ENCODE measurements at regions not wholly inside any gene's neighbourhood (a gene's known extent, or its start where the extent isn't known, plus 50 kb on each side); places are given as distances from the start of the nearest gene placed in this dataset.
A peak's percentile ranks its signal among the peaks of the same experiment; 100 is the strongest.
"Not testable (repeated sequence)": the region's sequence is repeated elsewhere in the genome, so short reads cannot be mapped to it uniquely, and the experiment has no call there.

DNA sequence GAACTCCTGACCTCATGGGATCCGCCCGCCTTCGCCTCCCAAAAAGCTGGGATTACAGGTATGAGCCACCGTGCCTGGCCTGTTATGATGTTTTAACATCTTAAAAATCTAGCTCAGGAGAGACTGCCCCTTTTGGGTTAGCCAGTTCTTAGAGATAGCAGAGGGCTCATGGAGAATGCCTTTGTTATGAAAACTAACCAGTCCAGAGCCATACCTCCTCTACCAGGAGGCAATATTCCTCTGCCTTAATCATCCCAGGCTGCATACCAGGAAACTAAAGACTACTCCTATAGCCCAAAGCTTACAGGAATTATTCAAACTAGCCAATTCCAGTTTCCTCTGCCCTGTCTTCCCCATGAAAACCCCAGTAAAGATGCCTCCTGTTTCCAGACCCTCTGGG is 96.0 kb upstream of the MDM1 start:
- DNase-seq: no peak

GRCh38 chr12:68428724-68429501 is 96.8 kb upstream of the MDM1 start:
- DNase-seq: no peak

DNA sequence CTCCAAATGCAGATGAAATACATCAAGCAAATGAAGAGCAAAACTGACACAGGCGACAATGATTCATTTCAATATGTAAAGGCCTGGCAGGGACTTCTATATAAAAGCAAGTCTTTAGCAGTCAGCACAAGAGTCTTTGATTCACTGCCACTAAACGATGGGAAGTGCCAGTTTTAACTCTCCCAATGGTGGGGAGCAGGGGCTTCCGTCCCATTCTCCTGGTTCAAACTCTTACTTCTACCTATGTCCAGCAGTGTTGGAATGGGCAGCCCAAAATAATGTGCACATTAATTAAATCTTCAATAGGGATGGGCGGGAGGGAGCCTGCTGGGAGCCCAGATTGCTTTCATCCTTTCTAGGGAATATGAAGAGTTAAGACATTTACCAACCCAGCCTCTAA is 97.5 kb upstream of the MDM1 start:
- no peak for DNase-seq

DNA sequence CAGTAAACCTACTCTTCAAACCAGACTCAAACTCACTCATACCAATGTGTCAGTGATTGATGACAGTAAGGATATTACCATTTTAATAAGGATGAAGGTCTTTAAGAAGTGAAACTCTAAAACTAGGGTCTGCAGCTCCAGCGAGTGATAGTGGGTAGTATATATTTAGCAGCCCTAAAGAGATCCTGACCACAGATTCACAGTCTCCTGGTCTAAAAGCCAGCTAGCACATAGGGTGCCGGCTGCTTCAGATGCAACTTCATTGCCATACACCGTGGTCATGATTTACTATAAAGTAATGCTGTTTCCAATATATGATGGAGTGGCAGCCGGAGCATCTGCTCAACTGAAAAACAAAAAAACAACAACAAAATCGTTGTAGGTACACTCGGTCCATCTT is 99.6 kb upstream of the MDM1 start:
- DNase-seq: no peak

- DNase-seq: no peak
These were observed 100.5 kb upstream of the MDM1 start for GRCh38 chr12:68432622-68433021.

DNA sequence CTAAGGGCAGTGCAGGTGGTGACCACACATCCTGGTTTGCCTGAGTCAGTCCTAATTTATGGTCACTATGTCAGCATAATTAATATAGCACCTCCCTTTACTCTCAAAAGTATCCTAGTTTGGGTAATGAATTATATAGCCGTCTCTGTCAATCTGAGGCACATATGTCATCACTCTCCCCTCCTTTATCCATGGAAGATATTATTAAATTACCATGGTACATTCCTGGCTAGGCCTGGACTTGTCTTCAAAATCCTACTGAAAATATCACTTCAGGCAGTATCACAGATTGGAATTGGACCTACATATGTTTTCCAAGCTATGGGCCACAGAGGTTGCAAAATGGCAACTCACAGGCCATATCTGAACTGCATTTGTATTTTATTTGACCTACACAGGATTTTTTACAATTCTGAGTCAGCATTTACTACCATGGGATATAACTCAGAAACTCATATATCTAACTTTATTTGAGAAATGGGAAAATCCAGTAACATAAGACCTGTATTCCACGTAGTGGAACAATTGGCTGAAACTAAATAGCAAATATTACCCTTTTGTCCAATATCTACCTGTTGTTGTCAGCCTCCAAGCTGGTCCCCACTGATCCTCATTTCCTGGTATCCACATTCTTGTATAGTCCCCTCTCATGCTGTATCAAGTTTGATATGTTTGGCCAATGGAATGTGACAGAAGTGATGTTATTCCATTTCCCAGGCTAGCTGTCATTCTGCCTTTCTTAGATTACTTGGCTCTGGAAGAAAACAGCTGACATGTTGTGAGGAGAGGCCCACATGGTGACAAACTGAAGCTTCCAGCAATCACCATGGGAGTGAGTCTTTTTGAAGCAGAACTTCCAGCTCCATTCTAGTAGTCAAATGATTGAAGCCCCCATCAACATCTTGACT is 102.5 kb upstream of the MDM1 start:
- no peak for DNase-seq

- DNase-seq: no peak
These were observed 103.1 kb upstream of the MDM1 start for GRCh38 chr12:68435299-68435637.

- DNase-seq: no peak
These were observed 103.7 kb upstream of the MDM1 start for GRCh38 chr12:68435816-68436215.

GRCh38 chr12:68438601-68439000 is 106.4 kb upstream of the MDM1 start:
- no peak for DNase-seq

- no peak for DNase-seq
These were observed 107.3 kb upstream of the MDM1 start for GRCh38 chr12:68439368-68440045.

DNA sequence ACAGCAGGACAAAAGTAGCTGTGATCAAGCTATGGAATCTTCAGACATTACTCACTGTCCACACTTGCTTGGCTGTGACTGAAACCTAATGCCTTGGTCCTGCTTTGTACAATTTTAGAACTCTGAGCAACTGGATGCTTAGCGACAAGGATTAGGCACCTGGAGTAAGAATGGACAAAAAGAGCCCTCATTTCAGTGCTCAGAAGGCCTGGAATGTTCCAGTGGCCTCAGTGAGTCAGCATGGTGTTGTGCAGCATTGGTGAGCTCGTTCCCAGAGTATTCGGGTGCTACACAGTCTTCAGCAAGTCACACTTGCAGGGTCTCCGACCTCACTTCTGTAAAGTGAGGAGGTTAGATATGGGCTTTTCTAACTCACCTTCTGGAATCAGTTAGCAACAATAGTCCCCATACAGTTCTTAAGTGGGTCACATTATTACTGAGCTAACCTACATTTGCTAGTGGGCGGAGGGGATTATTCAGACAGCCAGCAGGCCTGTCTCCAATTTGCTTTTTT is 108.0 kb upstream of the MDM1 start:
- DNase-seq: no peak

GRCh38 chr12:68441167-68441566 is 109.0 kb upstream of the MDM1 start:
- no peak for DNase-seq

DNA sequence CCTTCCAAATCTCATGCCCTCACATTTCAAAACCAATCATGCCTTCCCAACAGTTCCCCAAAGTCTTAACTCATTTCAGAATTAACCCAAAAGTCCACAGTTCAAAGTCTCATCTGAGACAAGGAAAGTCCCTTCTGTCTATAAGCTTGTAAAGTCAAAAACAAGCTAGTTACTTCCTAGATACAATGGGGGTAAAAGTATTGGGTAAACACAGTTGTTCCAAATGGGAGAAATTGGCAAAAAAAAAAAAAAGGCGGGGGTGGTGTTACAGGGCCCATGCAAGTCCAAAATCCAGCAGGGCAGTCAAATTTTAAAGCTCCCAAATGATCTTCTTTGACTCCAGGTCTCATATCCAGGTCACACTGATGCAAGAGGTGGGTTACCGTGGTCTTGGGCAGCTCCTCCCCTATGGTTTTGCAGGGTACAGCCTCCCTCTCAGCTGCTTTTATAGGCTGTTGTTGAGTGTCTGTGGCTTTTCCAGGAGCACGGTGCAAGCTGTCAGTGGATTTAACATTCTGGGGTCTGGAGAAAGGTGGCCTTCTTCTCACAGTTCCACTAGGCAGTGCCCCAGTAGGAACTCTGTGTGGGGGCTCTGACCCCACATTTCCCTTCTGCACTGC is 110.3 kb upstream of the MDM1 start:
- not testable (repeated sequence) for DNase-seq

- DNase-seq: not testable (repeated sequence)
These were observed 111.5 kb upstream of the MDM1 start for GRCh38 chr12:68443695-68444094.

- no peak for DNase-seq
These were observed 113.7 kb upstream of the MDM1 start for GRCh38 chr12:68445824-68446223.

GRCh38 chr12:68446384-68446783 is 114.2 kb upstream of the MDM1 start:
- DNase-seq: no peak

DNA sequence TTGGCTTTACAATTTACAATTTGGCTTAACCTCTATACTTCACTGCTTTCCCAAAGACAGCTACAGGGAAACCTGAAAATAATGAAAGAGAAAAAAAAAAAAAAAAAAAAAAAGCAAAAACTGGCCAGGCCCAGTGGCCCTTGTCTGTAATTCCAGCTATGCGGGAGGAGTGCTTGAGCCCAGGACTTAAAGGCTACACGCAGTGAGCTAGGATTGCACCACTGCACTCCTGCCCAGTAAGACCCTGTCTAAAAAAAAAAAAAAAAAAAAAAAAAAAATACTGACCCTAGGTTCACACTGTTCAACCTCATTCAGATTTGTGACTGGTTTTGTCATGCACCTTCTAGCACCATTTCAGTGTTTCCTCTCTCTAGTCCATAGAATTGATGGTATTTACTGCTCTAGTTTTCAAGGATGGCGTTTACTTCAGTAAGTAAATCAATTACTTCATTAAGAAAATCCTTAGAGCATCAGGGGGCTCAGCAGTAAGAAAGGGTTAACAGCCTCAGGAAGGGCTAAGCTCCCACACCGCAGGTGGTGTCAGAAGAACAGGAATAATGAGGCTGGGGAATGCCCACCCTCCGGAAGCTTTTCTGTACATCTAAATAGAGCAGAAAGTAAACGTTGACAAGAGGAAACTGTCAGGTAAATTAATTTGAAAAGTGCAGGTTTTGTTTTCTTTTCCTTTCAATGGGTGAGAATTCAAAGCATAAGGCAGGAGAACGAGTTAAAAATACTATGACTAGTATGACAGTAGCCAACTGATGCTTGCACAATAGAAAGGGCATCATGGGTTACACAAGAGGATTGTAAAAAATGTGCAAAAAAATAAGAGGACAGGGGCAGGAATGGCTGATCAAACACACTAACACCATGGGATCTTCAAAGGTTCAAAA is 115.0 kb upstream of the MDM1 start:
- no peak for DNase-seq

GRCh38 chr12:68447797-68448260 is 115.7 kb upstream of the MDM1 start:
- DNase-seq: no peak

GRCh38 chr12:68449196-68449595 is 117.0 kb upstream of the MDM1 start:
- no peak for DNase-seq

DNA sequence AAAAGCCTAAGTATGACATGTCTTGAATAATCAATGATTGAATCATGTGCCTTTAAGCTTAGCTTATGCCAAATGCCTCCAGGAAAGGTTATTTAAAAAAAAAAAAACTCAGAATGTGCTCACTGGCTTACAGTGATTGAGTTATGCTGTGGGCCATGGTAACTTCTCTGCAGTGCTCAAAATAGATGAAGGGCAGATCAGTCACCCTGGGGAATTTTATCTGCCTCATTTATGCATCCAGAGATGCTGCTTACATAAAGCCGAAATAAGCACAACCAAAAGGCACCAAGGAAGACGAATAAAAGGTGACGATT is 118.7 kb upstream of the MDM1 start:
- peak in 1 of 2 experiments; percentile 27 for DNase-seq

DNA sequence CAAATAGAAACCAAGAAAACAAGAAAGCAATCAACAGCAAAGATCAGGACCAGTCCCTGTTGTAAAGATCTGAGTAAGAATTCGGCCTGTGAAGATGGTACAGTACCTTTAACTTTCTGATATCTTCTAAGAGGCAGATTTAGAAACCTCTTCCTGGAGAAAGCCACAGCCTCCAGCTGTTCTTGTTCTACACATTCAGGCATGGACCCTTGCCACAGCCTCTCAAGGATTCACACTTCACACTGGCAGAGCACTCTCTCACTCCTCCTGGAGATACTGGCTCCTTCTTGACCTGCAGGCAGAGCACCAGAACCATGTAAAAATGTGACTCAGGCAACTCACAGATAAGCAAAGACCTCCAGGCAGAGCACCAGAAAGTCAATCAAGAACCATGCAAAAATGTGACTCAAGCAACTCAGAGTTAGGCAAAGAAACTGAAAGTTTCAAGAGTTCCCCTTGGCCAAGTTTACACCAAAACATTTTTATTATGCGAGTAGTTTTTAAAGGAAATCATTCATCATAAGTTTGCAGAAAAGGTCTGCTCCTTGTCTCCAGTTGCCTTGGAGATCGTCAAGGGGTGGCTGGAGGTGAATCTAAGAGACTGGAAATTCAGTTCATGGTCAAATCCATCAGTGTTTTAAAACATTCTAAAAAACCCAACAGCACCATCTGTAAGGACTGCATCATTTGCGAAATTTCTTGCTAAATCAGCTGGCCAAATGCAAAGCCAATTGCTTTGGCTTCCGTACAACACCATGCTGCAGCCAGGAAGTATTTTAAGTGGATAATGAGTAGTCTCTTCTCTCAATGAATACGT is 119.3 kb upstream of the MDM1 start:
- peak; percentile 72 to 76 for DNase-seq
